ENCODE measurements at regions not wholly inside any gene's neighbourhood (a gene's known extent, or its start where the extent isn't known, plus 50 kb on each side); places are given as distances from the start of the nearest gene placed in this dataset.

DNA sequence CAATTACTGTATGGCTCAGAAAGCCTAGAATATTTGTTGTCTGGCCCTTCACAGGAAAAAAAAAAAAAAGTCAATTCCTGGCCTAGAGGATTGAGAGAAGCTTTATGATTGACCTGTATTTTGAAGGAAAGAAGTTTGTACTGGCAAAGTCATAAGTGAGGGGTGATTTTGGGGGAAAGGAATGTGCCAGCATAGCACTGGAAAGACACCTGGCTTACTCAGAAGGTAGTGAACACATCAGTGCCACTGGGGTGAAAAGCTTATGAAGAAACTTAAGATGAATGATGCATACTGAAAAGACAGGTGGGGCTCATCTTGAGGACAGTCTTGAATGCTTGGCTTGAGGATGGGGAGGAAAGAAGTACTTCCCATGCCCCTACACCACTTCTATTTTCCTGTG lies 127.9 kb upstream of the RASA1 start:
- TF ChIP-seq, protein P1, sequence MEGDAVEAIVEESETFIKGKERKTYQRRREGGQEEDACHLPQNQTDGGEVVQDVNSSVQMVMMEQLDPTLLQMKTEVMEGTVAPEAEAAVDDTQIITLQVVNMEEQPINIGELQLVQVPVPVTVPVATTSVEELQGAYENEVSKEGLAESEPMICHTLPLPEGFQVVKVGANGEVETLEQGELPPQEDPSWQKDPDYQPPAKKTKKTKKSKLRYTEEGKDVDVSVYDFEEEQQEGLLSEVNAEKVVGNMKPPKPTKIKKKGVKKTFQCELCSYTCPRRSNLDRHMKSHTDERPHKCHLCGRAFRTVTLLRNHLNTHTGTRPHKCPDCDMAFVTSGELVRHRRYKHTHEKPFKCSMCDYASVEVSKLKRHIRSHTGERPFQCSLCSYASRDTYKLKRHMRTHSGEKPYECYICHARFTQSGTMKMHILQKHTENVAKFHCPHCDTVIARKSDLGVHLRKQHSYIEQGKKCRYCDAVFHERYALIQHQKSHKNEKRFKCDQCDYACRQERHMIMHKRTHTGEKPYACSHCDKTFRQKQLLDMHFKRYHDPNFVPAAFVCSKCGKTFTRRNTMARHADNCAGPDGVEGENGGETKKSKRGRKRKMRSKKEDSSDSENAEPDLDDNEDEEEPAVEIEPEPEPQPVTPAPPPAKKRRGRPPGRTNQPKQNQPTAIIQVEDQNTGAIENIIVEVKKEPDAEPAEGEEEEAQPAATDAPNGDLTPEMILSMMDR (IDR thresholded peaks at IDR 0.05; ENCODE audit: insufficient read depth, low read length, poor library complexity, severe bottlenecking), result no peak
- no peak for TF ChIP-seq EZH2phosphoT487 (conservative IDR thresholded peaks at IDR 0.05; ENCODE audit: low read length)
